HT-29 (cell line): ENCODE measurements at regions not wholly inside any gene's neighbourhood (a gene's known extent, or its start where the extent isn't known, plus 50 kb on each side); places are given as distances from the start of the nearest gene placed in this dataset.

Experiments
- DNase-seq: peaks from one replicate; pipeline ENCODE4 v3.0.0-alpha.2; 2015; ENCODE audit warnings: low spot score

- no peak for DNase-seq
Measured at GRCh38 chr4:134365852-134366251, 164.3 kb upstream of the PABPC4L start.

GRCh38 chr4:134364928-134365327 is 163.3 kb upstream of the PABPC4L start:
- no peak for DNase-seq

GRCh38 chr4:134345244-134345643 is 143.7 kb upstream of the PABPC4L start:
- no peak for DNase-seq

- no peak for DNase-seq
Measured at GRCh38 chr4:134343656-134344055, 142.1 kb upstream of the PABPC4L start.

- DNase-seq, result no peak
Measured at GRCh38 chr4:134343081-134343480, 141.5 kb upstream of the PABPC4L start.

GRCh38 chr4:134337574-134337973 is 136.0 kb upstream of the PABPC4L start:
- no peak for DNase-seq

GRCh38 chr4:134328741-134329140 is 127.2 kb upstream of the PABPC4L start:
- DNase-seq, result no peak

- DNase-seq, result no peak
Measured at GRCh38 chr4:134327274-134328122, 125.9 kb upstream of the PABPC4L start.

- DNase-seq, result no peak
Measured at GRCh38 chr4:134326866-134327265, 125.3 kb upstream of the PABPC4L start.

- no peak for DNase-seq
Measured at GRCh38 chr4:134324179-134324578, 122.6 kb upstream of the PABPC4L start.

- DNase-seq, result no peak
Measured at GRCh38 chr4:134320048-134320447, 118.5 kb upstream of the PABPC4L start.

- no peak for DNase-seq
Measured at GRCh38 chr4:134313591-134313990, 112.0 kb upstream of the PABPC4L start.

- DNase-seq, result no peak
Measured at GRCh38 chr4:134309715-134310114, 108.1 kb upstream of the PABPC4L start.

GRCh38 chr4:134308910-134309309 is 107.3 kb upstream of the PABPC4L start:
- DNase-seq, result no peak

- DNase-seq, result no peak
Measured at GRCh38 chr4:134298313-134298712, 96.7 kb upstream of the PABPC4L start.

- DNase-seq, result no peak
Measured at GRCh38 chr4:134297765-134298164, 96.2 kb upstream of the PABPC4L start.

- DNase-seq, result no peak
Measured at GRCh38 chr4:134282680-134283079, 81.1 kb upstream of the PABPC4L start.

GRCh38 chr4:134278675-134279074 is 77.1 kb upstream of the PABPC4L start:
- DNase-seq, result no peak

- no peak for DNase-seq
Measured at GRCh38 chr4:134276476-134276875, 74.9 kb upstream of the PABPC4L start.

- no peak for DNase-seq
Measured at GRCh38 chr4:134260126-134260525, 58.5 kb upstream of the PABPC4L start.
